Lower lobe of right lung (tissue), 2 donors: ENCODE measurements at regions not wholly inside any gene's neighbourhood (a gene's known extent, or its start where the extent isn't known, plus 50 kb on each side); places are given as distances from the start of the nearest gene placed in this dataset.

Source experiments
- ATAC-seq, 2 donors: fragments of 200-7000 bp; cut with Tn5 transposase; one replicate each; pipeline ENCODE4 v1.9.1; 2020 to 2022; ENCODE audit warnings: mild to moderate bottlenecking in 2 of 2, moderate library complexity in 2 of 2
- DNase-seq: peaks from one replicate; pipeline ENCODE4 v3.0.0-alpha.2; 2020
- H3K27ac ChIP-seq: fragments of 200-600 bp; one replicate; pipeline ENCODE4 v1.8.0; 2022
- H3K27me3 ChIP-seq: fragments of 200-600 bp; one replicate; pipeline ENCODE4 v1.8.0; 2022; ENCODE audit warnings: low read depth
- H3K36me3 ChIP-seq: fragments of 200-600 bp; one replicate; pipeline ENCODE4 v1.8.0; 2022; ENCODE audit warnings: mild to moderate bottlenecking
- H3K4me1 ChIP-seq: fragments of 200-600 bp; one replicate; pipeline ENCODE4 v1.8.0; 2022
- H3K4me3 ChIP-seq: fragments of 200-600 bp; one replicate; pipeline ENCODE4 v1.8.0; 2022; ENCODE audit warnings: mild to moderate bottlenecking
- H3K9me3 ChIP-seq: fragments of 200-600 bp; one replicate; pipeline ENCODE4 v1.8.0; 2022
- intact Hi-C: fragments of 100-400 bp; cut with DNase I; formaldehyde crosslinking; loops from one replicate; pipeline ENCODE4 v1.11.0; 2022
- TF ChIP-seq, protein P1 (sequence below): fragments of 200-600 bp; IDR thresholded peaks from one replicate; pipeline ENCODE4 v1.8.0; 2022; ENCODE audit warnings: antibody characterized with exemption, mild to moderate bottlenecking
- donor health status: DM: no; HTN: yes; CAD: no; lungs with severe emphysema.

DNA sequence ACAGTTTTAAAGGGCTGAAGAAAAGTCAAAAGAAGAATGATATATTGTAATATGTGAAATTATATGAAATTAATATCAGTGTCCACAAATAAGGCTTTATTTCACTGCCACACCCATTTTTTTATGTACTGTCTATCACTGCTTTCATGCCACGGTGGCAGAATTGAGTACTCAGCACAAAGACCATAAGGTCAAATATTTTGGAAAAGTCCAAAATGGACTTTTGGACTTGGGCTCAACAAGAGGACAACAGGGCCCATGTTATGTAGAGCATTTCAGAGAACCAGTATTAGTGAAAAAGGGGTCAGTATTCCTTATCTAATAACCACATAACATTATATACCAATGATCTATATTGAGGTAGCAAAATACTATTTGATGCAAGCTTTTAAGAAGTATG is 427.2 kb downstream of the EPHA4 start:
- ATAC-seq, result no peak
- Histone ChIP-seq H3K36me3 (no peaks in the 10 kb centered on the region), H3K27ac (no peak overlapping the region), H3K9me3 (no peaks in the 10 kb centered on the region), H3K27me3 (no peaks in the 10 kb centered on the region), H3K4me1 (no peaks in the 10 kb centered on the region), H3K4me3 (no peak overlapping the region)
- intact Hi-C loops, result no loop called here
- no peak for DNase-seq
- TF ChIP-seq, protein P1, sequence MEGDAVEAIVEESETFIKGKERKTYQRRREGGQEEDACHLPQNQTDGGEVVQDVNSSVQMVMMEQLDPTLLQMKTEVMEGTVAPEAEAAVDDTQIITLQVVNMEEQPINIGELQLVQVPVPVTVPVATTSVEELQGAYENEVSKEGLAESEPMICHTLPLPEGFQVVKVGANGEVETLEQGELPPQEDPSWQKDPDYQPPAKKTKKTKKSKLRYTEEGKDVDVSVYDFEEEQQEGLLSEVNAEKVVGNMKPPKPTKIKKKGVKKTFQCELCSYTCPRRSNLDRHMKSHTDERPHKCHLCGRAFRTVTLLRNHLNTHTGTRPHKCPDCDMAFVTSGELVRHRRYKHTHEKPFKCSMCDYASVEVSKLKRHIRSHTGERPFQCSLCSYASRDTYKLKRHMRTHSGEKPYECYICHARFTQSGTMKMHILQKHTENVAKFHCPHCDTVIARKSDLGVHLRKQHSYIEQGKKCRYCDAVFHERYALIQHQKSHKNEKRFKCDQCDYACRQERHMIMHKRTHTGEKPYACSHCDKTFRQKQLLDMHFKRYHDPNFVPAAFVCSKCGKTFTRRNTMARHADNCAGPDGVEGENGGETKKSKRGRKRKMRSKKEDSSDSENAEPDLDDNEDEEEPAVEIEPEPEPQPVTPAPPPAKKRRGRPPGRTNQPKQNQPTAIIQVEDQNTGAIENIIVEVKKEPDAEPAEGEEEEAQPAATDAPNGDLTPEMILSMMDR, result no peak

DNA sequence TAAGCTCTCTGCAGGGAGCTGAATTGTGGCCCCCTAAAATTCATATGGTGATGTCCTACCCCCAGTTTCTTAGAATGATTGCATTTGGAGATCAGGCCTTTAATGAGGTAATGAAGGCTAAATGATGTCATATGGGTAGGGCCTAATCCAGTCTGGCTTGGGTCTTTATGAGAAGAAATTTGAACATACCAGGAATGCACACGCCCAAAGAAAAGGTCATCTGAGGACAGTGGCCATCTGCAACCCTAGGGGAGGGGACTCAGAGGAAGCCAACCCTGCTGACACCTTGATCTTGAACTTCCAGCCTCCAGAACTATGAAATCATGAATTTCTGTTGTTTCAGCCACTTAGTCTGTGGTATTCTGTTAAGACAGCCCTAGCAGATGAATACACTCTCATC is 426.7 kb downstream of the EPHA4 start:
- no peak for ATAC-seq
- Histone ChIP-seq H3K9me3 (no peaks in the 10 kb centered on the region), H3K4me1 (no peaks in the 10 kb centered on the region), H3K4me3 (no peak overlapping the region), H3K27me3 (no peaks in the 10 kb centered on the region), H3K36me3 (no peaks in the 10 kb centered on the region), H3K27ac (no peak overlapping the region)
- no peak for DNase-seq
- intact Hi-C loops, result no loop called here
- TF ChIP-seq, protein P1, result no peak

GRCh38 chr2:221153226-221153625 is 418.9 kb downstream of the EPHA4 start:
- Histone ChIP-seq H3K9me3 (no peaks in the 10 kb centered on the region), H3K27ac (no peak overlapping the region), H3K36me3 (no peaks in the 10 kb centered on the region), H3K4me3 (no peak overlapping the region), H3K4me1 (no peaks in the 10 kb centered on the region), H3K27me3 (no peaks in the 10 kb centered on the region)
- intact Hi-C loops, result no loop called here
- DNase-seq (no peak), ATAC-seq (no peak)
- TF ChIP-seq, protein P1, result no peak

GRCh38 chr2:221154176-221154575 is 417.9 kb downstream of the EPHA4 start:
- ATAC-seq (no peak), DNase-seq (no peak)
- no peaks in the 10 kb centered on the region for H3K36me3 ChIP-seq
- H3K4me3 ChIP-seq, result no peak overlapping the region
- no peak overlapping the region for H3K27ac ChIP-seq
- no peaks in the 10 kb centered on the region for H3K27me3 ChIP-seq
- intact Hi-C loops, result no loop called here
- H3K9me3 ChIP-seq, result no peaks in the 10 kb centered on the region
- no peaks in the 10 kb centered on the region for H3K4me1 ChIP-seq
- TF ChIP-seq, protein P1, result no peak

DNA sequence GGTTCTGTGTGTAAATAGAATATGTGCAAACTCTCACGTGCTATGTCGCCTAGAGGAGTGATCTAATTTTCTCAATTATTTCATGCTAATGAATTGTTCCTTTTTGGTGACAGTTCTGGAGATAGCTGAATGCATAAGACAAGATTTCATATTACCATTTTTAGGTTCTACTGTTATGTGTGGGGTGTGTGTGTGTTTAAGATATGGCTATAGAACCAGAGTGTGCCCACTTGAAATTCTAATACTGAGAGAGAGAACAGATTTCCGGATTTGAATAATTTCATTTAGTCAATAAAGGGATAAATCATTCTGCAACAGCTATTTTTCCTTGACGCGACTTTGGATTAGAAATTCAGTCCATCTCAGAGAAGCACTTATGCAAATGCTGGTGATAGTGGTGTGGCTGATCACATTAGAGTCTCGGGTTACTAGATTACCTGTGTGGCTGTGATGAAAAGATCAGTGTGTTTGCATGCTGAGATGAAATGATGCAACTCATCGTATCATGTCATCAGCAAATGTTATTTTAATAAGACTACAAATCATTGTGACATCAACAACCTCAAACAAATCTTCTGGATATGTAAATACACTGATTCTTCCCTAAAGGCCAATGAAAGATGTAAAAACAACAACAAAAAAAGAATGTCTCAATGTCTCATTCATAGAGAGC is 415.9 kb downstream of the EPHA4 start:
- TF ChIP-seq, protein P1, result no peak
- Histone ChIP-seq H3K27me3 (no peaks in the 10 kb centered on the region), H3K4me3 (no peak overlapping the region), H3K36me3 (no peaks in the 10 kb centered on the region), H3K4me1 (no peaks in the 10 kb centered on the region), H3K27ac (no peak overlapping the region), H3K9me3 (no peaks in the 10 kb centered on the region)
- DNase-seq (no peak), ATAC-seq (no peak)
- intact Hi-C loops, result no loop called here
